ENCODE measurements at regions not wholly inside any gene's neighbourhood (a gene's known extent, or its start where the extent isn't known, plus 50 kb on each side); places are given as distances from the start of the nearest gene placed in this dataset.
"Not testable (repeated sequence)": the region's sequence is repeated elsewhere in the genome, so short reads cannot be mapped to it uniquely, and the experiment has no call there.

DNA sequence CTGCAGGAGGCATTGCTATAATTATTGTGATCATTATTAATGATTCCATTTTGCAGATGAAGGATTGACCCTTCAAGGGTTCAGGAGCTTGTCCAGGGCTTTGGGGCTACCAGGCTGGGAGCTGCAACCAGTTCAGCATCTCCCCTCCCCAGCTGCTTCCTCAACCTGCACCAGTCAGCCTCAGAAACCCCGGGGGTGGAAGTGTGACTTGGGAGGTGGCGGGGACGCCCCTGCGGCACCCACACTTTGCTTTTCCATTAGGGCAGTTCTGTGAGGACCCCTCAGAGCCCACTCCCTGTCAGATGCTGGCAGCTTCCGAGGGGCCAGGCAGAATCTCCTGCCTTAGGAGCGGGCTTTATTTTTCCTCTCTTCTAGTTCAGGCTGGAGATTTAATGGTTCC, 85.6 kb downstream of the OLFM1 start:
- no peaks in the 10 kb centered on the region for H3K4me1 ChIP-seq
- peaks cover 84% of the 10 kb centered on the region for H3K27me3 ChIP-seq
- no peak overlapping the region for H3K4me3 ChIP-seq
- H3K36me3 ChIP-seq, result no peaks in the 10 kb centered on the region
- H3K27ac ChIP-seq, result no peak overlapping the region
- TF ChIP-seq POLR2AphosphoS5 (IDR thresholded peaks at IDR 0.05) (no peak), EP300 (IDR thresholded peaks at IDR 0.05) (no peak), CTCF (IDR thresholded peaks at IDR 0.05) (no peak), POLR2A (IDR thresholded peaks at IDR 0.05) (no peak)
- no peaks in the 10 kb centered on the region for H3K9me3 ChIP-seq
- ATAC-seq, result no peak
- WGBS, 2 donors (ENCODE audit: low coverage in 1 of 2), result 90 to 98% methylated on average over 2 to 6 of the region's 6 CpGs

DNA sequence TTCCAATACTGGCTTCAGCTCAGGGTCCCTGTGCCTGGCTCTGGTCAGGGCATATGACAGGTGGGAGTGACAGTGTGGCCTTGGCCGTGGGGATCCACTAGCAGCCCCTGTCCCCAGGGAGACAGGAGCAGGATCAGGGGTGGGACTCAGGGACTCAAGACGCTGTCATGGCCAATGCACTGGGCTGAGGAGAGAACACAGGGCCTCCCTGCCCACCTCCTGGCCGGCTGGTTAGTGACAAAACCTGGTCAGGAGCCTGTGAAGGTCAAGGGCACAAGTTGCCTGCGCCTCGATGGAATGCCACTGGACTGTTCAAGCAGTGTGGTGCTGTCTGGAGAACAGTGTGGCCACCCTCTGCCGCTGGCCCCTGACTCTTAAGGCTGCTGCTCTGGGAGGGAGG, 86.8 kb downstream of the OLFM1 start:
- ATAC-seq, result no peak

DNA sequence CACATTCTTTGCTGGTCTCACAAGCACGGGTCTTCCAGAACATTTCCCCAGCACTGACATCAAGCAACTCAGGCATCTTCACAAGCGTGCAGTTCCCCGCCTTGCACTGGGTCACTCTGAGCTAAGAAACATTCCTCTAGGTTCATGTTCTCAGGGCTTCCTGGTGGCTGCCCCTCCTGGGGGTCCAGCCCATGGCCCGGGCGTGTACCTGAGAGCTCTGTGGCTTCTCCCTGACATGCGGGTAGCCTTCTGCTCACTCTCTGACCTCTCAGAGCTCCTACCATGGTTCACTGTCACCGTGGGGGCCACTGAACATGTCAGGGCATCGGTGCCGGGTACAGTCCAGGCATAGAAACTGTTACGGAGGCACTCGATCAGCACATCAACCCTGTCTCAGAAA, 87.5 kb downstream of the OLFM1 start:
- no peaks in the 10 kb centered on the region for H3K4me1 ChIP-seq
- H3K27ac ChIP-seq, result no peak overlapping the region
- no peak for ATAC-seq
- H3K4me3 ChIP-seq, result no peak overlapping the region
- TF ChIP-seq CTCF (IDR thresholded peaks at IDR 0.05), result no peak
- TF ChIP-seq POLR2AphosphoS5 (IDR thresholded peaks at IDR 0.05), result no peak
- no peak for TF ChIP-seq POLR2A (IDR thresholded peaks at IDR 0.05)
- TF ChIP-seq EP300 (IDR thresholded peaks at IDR 0.05), result no peak
- no CpG with 5 or more reads among the region's 11 CpGs for WGBS, 2 donors (ENCODE audit: low coverage in 1 of 2)
- H3K9me3 ChIP-seq, result no peaks in the 10 kb centered on the region
- H3K36me3 ChIP-seq, result no peaks in the 10 kb centered on the region
- H3K27me3 ChIP-seq, result peaks cover 81% of the 10 kb centered on the region

More for the DNA sequence above, 86.8 kb downstream of the OLFM1 start:
- WGBS, 2 donors (ENCODE audit: low coverage in 1 of 2), result 33% methylated on average over 1 of the region's 6 CpGs; no CpG with 5 or more reads in 1 of the 2 donors
- Histone ChIP-seq H3K4me1 (no peaks in the 10 kb centered on the region), H3K36me3 (no peaks in the 10 kb centered on the region), H3K27me3 (peaks cover 82% of the 10 kb centered on the region), H3K9me3 (no peaks in the 10 kb centered on the region), H3K27ac (no peak overlapping the region), H3K4me3 (no peak overlapping the region)
- TF ChIP-seq EP300 (IDR thresholded peaks at IDR 0.05) (no peak), CTCF (IDR thresholded peaks at IDR 0.05) (no peak), POLR2A (IDR thresholded peaks at IDR 0.05) (no peak), POLR2AphosphoS5 (IDR thresholded peaks at IDR 0.05) (no peak)

DNA sequence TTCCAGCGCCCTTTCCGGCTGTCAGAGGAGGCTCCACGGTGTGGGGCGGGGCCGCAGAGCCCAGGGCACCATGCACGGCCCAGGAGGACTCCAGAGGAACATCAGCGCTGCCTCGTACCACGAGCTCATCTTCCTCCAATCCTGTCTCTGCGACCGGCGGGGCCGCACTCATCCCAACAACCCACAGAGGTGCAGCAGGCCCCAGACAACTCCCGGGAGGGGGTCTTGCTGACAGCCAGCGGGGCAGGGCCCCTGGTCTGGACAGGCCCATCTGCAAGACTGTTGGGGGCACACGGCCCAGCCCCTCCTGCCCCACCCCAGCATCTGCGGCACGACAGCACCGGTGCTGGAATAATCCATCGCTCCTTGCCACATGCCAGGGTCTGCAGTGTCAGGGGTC, 88.8 kb downstream of the OLFM1 start:
- 70% methylated on average over 2 of the region's 20 CpGs; no CpG with 5 or more reads in 1 of the 2 donors for WGBS, 2 donors (ENCODE audit: low coverage in 1 of 2)
- Histone ChIP-seq H3K36me3 (no peaks in the 10 kb centered on the region), H3K27me3 (peaks cover 79% of the 10 kb centered on the region), H3K4me3 (no peak overlapping the region), H3K9me3 (no peaks in the 10 kb centered on the region), H3K4me1 (no peaks in the 10 kb centered on the region), H3K27ac (no peak overlapping the region)
- TF ChIP-seq POLR2AphosphoS5 (IDR thresholded peaks at IDR 0.05), result no peak
- TF ChIP-seq POLR2A (IDR thresholded peaks at IDR 0.05), result no peak
- TF ChIP-seq CTCF (IDR thresholded peaks at IDR 0.05), result no peak
- ATAC-seq, result no peak

DNA sequence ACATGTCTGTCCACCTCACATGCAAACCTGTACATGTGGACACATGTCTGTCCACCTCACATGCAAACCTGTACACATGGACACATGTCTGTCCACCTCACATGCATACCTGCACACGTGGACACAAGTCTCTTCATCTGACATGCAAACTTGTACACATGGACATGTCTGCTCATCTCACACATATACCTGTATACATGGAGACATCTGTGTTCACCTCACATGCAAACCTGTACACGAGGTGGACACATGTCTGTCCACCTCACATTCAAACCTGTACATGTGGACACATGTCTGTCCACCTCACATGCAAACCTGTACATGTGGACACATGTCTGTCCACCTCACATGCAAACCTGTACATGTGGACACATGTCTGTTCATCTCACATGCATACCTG, 90.1 kb downstream of the OLFM1 start:
- ATAC-seq, result not testable (repeated sequence)

More for the DNA sequence above, 90.1 kb downstream of the OLFM1 start:
- not testable (repeated sequence) for H3K4me1 ChIP-seq, H3K36me3 ChIP-seq, H3K9me3 ChIP-seq, H3K4me3 ChIP-seq, H3K27ac ChIP-seq
- peaks cover 80% of the 10 kb centered on the region for H3K27me3 ChIP-seq
- WGBS, 2 donors (ENCODE audit: low coverage in 1 of 2), result 20 to 64% methylated on average over 1 to 2 of the region's 2 CpGs
